Endothelial cell of umbilical vein (primary cell): ENCODE measurements at regions not wholly inside any gene's neighbourhood (a gene's known extent, or its start where the extent isn't known, plus 50 kb on each side); places are given as distances from the start of the nearest gene placed in this dataset.

Experiments
- EZH2 ChIP-seq: IDR thresholded peaks from 2 replicates; pipeline ENCODE4 v1.6.1; 2012; ENCODE audit warnings: borderline replicate concordance, low read depth, mild to moderate bottlenecking, moderate library complexity, low read length, inconsistent platforms; ENCODE audit not compliant: severe bottlenecking
- POLR2A ChIP-seq: IDR thresholded peaks from 2 replicates; pipeline ENCODE4 v1.6.1; 2012; ENCODE audit warnings: low read depth, mild to moderate bottlenecking, control low read depth, low read length

- TF ChIP-seq EZH2 (no peak), POLR2A (no peak)
Measured at GRCh38 chr11:109680127-109680526, 258.1 kb downstream of the C11orf87 start.
